ENCODE measurements at regions not wholly inside any gene's neighbourhood (a gene's known extent, or its start where the extent isn't known, plus 50 kb on each side); places are given as distances from the start of the nearest gene placed in this dataset.

DNA sequence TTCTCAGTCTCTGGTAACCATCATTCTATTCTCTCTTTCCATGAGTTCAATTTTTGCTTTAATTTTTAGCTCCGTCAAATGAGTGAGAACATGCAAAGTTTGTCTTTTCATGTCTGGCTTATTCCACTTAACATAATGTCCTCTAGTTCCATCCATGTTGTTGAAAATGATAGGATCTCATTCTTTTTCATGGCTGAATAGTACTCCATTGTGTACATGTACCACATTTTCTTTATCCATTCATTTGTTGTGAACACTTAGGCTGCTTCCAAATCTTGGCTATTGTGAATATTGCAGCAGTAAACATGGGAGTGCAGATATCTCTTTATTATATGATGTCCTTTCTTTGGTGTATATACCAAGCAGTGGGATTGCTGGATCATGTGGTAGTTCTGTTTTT is 145.4 kb upstream of the E2F7 start:
- TF ChIP-seq, protein P1, sequence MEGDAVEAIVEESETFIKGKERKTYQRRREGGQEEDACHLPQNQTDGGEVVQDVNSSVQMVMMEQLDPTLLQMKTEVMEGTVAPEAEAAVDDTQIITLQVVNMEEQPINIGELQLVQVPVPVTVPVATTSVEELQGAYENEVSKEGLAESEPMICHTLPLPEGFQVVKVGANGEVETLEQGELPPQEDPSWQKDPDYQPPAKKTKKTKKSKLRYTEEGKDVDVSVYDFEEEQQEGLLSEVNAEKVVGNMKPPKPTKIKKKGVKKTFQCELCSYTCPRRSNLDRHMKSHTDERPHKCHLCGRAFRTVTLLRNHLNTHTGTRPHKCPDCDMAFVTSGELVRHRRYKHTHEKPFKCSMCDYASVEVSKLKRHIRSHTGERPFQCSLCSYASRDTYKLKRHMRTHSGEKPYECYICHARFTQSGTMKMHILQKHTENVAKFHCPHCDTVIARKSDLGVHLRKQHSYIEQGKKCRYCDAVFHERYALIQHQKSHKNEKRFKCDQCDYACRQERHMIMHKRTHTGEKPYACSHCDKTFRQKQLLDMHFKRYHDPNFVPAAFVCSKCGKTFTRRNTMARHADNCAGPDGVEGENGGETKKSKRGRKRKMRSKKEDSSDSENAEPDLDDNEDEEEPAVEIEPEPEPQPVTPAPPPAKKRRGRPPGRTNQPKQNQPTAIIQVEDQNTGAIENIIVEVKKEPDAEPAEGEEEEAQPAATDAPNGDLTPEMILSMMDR (IDR thresholded peaks at IDR 0.05; ENCODE audit: insufficient read depth, low read depth, low read length), result no peak
- no peak for TF ChIP-seq EZH2 (IDR thresholded peaks at IDR 0.05; ENCODE audit: insufficient read depth, low read length)

All from astrocyte (in vitro differentiated cells and primary cell).